ENCODE measurements at regions not wholly inside any gene's neighbourhood (a gene's known extent, or its start where the extent isn't known, plus 50 kb on each side); places are given as distances from the start of the nearest gene placed in this dataset.
"Not testable (repeated sequence)": the region's sequence is repeated elsewhere in the genome, so short reads cannot be mapped to it uniquely, and the experiment has no call there.

DNA sequence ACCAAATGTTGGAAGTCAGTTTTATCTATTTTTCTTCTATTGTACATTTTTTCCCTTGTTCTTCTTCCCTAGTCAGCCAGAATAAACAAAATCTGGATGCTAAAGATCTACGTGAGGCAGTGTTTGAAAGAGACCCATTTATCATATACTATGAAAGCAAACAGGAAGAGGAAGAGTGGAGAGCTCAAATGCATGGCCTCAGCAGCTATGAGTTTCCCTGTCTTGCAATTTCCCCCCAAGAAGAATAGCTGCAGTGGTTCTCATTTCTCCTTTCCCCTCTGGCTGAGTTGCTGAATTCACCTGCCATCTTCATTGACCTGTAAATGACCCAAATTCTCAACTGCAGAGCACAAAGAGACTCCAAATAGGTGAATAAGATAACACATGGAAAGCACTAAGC, 347.1 kb upstream of the NRP1 start:
- DNase-seq = no peak

DNA sequence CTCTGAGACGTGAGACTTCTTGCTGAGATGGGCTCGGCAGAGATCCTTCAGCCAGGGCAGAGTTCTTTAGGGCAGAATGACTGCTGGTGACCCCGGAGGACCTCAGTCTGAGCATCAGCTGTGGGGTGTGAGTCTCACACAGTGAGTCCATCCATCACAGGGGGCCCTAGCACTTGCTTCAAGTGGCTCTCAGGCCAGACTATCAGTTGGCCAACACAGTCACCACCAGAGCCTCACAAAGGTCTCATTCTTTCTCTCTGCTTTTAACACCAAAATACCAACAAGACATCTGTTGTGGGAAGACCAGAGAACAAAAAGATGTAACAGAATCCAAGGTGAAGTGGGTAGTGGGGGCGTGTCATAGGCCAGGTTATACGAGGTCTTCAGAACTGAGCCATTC, 345.6 kb upstream of the NRP1 start:
- no peak for DNase-seq

DNA sequence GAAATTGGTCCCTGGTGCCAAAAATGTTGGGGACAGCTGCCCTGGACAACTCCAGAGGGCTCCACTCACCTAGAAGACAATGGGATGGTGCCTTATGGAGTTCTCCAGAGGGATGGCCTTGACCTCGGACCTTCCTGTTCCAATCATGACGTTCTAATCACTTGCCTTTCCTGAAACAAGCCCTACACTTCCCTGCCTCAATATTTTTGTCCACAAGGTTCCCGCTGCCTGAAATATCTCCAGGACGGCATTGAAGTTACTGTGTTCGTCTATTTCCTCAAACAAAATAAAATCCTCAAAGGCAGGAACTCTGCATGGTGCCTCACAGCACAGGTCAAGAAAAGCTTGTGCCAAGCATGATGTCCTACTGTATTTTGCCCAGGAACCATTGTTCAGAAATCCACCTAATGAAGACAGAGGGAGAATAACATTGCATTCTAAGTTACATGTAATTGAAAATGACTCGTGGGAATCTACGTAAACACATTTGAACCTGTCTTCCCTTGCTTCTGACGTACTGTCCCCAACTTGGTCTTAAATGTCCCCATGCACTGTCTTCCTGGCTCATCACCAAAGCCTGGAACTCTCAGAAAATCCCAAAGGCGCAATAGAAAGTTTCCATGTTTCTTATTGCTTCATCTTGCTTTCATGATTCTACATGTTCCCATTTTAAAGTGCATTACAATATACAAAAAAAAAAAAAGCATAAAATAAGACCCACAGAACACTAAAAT, 342.3 kb upstream of the NRP1 start:
- DNase-seq = no peak

DNA sequence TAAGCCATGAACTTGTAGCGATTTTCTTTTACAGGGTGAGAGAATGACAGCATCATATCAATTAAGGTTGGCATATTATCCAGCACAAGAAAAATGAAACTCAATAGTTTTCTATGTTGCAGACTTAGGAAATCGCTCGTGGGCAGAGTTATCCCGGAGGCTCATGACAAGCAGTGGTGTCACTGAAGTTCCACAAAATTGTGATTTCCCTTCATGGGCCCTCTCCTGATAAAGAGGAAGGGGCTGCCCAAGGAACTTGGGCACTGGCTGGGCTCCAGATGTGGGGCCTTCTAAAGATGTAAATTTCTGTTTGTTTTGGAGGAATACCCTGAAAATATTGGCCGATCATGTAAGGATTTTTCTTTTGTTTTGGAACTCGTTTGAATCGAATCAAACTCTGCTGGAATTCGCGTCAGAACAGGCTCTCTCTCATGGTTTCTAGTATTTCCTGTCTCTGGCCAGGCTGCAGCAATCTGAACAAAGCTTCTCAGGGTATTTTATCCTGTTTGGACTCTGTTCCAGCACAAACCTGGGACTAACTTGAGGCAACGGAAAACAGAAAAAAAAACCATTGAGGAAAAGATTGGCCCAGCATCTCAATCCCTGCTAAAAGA, 340.6 kb upstream of the NRP1 start:
- DNase-seq = no peak

DNA sequence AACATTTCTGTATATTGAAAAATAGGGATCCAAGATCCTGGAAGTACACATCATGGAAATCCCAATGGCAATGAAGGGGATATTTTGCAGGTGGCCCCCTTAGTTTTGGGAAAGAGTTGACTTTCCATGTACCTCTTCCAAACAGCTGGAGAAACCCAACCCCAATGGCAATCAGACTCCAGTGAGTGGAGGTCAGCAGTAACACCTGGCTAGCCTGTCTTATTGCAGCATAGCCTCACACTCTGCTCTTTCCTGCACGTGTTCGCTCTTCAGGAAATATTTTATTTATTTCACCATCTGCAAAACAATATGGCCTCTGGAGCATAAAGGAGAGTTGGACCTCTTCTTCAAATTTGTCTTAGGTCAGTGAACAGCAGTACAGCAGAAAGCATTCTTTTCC, 340.0 kb upstream of the NRP1 start:
- no peak for DNase-seq

DNA sequence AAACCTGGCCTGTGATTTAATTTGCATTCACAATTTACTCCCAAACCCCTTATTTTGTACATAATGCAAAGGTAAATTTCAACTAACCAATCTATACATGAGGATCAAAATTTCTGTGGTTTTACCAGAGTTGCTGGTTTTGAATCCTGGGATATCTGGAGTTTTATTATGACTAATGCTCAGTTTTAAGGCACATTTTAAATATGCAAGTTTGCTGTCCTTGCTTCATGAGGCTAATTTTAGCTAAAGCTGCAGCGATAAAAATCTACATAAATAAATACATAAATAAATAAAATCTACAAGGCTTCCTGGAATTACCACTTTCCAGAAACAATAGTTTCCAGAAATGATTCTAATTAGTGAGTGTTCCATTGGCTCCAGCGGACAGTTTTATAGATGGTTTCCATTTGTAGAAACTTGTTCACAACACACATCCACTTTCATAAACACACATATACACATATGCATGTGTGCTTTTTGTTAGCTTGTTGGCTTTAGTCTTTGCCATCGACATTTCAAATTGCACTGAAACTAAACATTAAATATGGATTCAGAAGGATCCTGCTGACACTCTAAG, 339.5 kb upstream of the NRP1 start:
- no peak for DNase-seq

DNA sequence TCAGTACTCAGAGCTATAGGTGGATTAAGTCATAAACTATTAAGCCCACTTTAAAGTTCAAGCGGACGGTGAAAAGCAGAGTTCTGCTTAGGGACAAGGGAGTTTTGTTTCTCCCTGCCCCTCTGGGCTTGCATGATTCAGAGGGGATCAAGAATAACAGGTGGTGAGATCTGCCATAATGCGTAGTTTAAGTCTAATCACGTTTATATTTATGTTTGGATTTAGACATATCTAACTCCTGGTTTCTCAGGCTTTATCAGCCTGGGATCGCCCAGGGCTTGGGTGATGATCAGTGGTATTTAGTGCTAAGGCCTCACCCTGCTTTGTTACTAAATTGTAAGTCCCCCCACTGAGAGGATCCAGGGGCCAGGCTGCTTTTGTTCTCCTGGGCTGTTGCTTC, 335.4 kb upstream of the NRP1 start:
- no peak for DNase-seq

DNA sequence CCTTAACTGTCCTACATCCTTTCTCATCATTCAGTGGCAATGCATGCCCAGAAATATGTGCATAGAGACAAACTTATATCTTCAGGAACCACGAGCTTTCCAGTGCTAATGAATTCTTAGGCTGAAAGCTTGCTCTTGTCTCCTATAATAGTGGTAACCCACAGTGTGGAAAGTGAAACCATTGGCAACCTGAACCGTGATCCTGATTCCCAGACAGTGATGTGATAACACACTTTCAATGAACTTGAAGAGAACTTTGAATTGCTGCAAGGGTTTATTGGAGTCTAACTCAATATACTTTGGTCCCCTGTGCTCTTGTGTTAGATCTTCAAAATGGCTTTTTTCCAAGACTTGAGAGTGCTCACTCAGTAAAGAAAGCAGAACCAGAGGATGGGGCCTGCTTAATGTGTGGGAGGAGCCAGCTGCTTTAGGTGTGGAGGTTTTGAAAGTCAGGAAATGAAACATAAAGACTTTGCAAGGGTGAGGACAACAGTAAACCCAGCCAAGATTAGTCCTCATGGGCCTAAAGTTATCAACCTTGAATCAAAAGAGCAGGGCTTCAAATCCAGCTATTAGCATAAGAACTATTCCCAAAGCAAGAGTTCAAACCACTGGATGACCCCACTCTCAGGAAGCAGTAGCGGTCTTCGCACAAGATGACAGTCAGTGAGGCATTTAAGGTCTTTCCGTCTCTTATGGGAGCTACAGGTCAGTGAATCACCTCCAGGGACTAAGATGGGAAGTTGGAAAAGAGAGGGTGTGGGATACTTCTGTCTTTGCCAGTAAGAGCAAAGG, 332.4 kb upstream of the NRP1 start:
- DNase-seq = no peak

DNA sequence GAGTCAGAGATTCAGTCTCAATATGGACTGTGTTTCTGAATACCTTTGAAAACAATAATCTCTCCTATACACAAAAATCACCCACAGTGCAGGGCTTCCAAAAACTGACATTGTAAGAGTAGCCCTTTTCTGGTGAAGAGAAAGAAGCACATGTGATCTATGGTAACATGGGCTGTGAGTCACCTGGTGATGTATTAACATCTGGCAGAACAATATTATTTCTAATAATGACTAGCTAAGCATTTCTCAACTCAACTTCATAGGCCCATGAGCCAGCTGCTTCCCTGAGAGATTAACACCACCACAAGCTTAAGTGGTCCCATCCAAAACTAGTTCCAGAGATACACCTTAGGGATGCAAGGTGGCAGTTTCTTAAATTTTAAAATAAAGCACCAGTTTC, 331.0 kb upstream of the NRP1 start:
- no peak for DNase-seq

DNA sequence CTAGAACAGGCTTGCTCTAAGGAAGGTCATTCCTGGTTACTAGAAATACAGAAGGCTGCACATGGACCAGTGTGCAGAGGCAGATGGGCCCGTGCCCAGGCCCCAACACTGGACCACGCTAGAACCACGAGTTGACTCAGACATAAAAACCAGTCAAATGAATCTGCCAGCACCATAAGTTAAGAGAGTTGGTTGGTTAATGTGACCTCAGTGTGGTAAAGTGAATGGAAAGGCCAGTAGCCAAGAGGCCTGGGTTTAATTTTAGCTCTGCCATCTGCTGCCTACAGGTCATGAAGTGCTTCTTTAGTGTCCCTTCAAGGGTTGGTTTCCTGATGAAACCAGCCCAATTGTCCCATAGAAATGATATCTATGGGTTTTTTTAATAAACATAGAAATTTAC, 329.6 kb upstream of the NRP1 start:
- no peak for DNase-seq

DNA sequence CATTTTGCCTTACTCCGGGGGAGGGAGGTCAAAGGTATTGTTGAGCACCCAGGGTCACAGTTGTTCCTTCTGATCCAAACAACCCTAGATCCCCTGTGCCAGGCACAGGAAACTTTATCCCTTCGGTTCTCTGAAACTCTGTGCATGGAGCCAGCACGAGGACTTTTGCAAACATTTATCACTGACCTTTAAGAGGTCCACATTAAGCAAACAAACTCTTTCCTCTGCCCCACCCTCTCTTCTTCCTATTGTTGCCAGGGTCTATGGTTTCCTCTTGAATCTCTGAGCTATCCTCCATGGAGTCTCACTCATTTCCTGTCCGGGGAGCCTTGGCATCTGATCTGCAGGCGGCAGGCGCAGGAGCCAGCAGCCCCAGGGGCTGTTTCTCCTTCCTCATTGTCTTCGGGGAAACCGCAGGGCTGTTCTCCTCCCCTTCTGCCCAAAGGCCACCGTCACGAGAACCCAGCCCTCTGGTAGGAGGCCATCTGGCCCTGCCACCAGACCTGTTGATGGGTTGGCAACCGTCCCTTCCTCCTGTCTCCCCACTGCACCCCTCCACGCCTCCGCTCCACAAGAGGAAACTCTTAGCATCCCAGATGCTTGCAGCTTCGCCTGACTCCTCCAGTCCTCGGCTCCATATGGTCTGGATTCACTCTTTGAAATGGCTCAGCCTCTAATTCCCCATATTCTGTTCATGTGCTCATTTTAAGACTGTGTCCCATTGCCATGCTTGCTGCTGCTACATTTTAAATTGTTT, 327.3 kb upstream of the NRP1 start:
- DNase-seq = peak; percentile 54

DNA sequence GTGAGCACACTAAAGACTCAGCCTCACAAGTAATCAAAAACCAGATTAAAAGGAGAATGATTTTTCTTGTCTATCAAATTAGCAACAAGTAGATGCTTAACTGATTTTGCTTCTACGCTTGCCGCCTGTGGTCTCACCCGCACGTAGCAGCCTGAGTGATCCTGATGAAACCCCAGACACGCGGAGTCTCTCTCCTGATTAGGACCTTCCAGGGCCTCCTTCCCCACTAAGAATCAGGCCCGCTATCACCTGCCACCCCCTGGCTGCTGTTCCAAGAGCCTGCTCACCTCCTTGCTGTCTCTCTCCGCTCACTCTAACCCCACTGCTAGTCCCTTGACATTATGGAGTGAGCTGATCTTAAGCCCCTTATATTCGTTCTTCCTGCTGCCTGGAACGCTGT, 325.9 kb upstream of the NRP1 start:
- DNase-seq = no peak

DNA sequence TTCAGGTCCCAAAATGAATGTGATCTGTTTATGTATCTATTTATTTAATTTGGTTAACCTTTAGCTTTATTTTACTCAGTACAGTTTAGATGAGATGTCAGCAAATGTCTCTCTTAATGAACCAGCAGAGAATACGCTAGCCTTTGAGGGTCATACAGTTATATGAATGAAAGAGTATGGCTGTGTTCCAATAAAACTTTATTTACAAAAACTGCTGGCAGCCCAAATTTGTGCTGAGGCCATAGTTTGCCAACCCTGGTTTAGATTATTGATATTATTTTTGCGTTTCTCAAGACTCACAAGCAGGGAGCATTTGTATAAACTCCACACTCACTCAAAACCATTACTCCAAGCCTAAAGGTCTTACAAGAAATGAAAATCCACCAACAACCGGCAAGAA, 323.4 kb upstream of the NRP1 start:
- DNase-seq = no peak

DNA sequence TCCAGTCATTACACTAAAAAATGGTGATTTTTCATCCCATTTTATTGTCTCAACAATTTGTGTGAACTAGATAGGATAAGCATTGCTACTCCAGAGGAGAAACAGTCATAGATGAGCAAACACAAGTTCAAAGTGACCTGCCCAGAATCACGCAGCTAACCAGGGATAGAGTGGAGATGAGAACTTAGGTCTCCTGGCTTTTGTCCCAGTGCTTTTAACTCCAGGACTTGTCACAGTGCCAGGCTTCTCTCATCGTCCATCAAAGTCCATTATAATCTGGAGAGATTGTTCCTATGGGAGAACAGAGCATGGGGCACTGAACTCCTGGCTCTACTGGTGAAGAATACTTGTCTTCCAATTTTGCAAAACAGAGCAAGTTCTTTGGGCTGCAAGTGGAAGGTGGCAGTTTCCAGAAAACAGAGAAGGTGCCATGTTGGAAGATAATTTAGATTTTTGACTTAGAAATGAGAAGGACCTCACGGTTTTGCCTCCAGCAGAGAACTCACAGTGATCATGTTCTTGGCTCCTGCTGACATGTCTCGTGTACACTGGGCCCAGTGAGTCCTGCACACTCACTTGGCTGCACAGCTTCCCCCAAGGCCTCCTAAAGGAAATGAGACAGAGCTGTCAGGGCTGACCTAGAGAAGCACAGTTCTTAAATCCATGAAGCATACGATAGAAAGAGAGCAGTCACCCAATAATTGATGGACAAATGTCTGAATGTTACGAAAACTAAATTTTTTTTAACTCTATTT, 322.9 kb upstream of the NRP1 start:
- no peak for DNase-seq

DNA sequence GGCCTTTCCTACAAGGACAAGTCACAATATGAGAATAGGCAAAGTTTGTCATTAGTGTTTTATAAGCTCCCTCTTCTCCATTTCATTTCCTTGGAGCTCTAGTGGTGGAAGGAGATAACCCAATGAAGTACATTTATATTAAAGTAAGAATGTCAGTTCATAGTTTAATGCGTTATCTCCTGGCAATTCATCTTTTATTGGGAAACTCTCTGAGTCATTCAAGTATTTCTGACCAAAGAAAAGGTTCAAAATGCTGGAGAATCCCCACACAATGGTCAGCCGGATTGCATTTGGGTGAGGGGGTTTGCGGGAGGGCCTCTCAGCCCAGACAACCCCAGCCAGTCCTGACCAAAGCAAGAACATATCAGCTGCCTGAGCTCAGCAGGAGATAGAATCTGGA, 321.5 kb upstream of the NRP1 start:
- no peak for DNase-seq

DNA sequence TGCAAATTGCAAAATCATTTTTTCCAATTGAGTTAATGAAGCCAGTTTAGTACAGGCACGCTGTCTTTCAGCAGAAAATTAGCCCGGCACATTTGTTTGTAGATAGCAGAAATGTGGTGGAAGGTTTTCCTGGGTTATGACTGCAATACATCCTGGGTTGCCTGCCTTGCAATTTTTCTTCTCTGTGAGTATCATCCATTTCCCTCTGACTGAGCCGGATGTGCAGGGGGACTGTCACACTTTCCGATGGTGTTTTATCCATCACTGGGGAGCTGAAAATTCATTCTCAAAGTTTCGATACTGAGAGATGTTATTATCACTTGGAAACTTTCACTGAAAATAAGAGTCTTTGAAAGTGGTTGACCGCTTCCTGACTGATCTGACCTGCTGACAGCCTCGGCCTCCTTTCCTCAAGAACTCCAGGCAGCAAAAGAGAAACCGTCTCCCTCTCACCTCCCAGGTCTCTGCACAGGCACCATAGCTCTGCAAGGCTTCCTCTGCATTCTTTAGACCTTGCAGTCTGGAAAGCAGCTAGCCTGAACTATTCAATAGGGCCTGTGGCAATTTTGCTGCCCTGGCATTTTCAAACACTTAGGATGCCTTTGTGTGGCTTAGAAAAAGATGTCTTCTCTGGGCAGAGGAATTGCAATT, 320.8 kb upstream of the NRP1 start:
- DNase-seq = no peak

DNA sequence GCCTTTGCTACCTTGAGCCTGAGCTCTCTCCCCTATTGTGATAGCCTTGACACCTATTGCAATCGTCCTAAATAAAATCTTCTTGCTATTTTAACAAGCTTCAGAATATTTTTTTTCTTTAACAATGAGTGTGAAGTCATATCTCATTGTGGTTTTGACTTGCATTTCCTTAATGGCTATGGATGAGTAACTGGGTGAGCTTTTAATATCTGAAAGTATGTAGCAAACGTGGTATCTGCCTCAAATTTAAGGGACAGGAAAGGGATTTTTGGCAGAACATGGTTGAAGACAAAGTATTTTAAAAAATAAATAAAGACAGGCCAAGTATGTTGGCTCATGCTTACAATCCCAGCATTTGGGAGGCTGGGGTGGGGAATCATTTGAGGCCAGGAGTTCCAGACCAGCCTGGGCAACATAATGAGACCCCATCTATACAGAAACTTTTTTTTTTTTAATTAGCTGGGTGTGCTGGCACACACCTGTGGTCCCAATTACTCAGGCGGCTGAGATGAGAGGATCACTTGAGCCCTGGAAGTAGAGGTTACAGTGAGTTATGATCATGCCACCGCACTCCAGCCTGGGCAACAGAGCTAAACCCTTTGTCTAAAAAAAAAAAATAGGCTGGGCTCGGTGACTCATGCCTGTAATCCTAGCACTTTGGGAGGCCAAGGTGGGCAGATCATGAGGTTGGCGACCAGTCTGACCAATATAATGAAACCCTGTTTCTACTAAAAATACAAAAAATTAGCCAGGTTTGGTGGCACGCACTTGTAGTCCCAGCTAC, 319.3 kb upstream of the NRP1 start:
- DNase-seq = no peak

DNA sequence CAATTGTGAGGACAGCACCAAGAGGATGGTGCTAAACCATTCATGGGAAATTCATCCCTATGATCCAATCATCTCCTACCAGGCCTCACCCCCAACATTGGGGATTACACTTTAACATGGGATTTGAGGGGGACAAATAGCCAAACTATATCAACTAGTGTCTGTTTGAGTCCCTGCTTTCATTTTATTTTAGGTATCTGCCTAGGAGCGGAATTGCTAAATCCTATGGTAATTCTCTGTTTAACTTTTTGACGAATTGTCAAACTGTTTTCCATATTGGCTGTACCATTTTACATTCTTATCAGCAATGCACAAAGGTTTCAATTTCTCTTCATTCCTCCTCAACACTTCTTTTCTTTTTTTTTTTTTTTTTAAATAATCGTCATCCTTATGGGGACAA, 318.4 kb upstream of the NRP1 start:
- DNase-seq = no peak

DNA sequence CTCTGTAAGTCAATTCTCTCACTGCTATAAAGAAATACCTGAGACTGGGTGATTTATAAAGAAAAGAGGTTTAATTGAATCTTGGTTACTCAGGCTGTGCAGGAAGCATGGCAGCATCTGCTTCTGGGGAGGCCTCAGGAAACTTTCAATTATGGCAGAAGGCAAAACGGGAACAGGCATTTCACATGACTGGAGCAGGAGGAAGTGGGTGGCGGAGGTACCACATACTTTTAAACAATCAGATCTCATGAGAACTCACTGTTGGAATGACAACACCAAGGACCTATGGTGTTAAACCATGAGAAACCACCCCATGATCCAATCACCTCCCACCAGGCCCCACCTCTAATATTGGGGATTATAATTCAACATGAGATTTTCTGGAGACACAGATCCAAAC, 315.7 kb upstream of the NRP1 start:
- not testable (repeated sequence) for DNase-seq

DNA sequence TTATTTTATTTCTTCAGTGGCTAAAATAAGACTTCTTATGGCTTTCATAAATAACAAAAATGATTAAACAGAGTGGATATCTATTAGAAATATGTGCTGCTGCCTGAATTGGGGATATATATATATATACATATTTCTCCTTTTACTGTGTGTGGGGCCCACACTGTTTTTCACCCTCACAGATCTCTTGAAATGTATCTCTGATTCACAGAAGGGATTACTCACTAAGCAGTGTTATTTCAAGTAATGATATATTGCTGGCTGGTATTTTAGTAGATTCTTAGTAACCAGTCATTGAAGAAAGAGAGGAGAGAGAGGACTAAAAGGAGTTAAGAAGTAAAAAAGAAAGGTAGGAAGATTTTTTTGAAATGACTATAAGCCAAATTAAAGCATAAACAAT, 308.6 kb upstream of the NRP1 start:
- no peak for DNase-seq

DNA sequence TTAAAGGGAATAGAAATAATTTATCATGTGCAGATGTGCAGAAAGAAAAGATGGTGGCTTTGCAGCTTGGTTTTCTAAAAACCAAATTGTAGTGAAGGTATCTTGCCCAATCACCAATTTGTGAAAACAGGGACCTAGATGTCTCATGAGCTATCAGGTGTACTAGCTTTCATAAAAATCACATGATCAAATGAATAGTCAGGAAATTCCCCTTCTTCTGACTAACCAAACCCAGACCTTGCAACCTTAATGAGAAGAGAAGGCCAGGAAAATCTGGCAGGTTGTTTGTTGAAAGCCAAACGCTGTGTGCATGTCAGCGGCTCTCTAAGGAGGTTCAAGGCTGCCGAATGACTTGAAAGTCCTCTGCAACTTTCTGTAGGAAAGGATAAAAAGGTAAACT, 304.4 kb upstream of the NRP1 start:
- DNase-seq = no peak
